ENCODE measurements at regions not wholly inside any gene's neighbourhood (a gene's known extent, or its start where the extent isn't known, plus 50 kb on each side); places are given as distances from the start of the nearest gene placed in this dataset.

- TF ChIP-seq CTCF (IDR thresholded peaks at IDR 0.05; ENCODE audit: low read depth, low read length, missing input control): no peak
These were observed 970.9 kb upstream of the NUDT12 start (continued) for GRCh38 chr5:104533498-104533897.

- TF ChIP-seq RAD21 (IDR thresholded peaks at IDR 0.05): no peak
- no peak for TF ChIP-seq EGR1 (IDR thresholded peaks at IDR 0.05; ENCODE audit: low read depth in 2 of 2)
- TF ChIP-seq HNF4A (conservative IDR thresholded peaks at IDR 0.05): no peak
- TF ChIP-seq FOXA2 (IDR thresholded peaks at IDR 0.05): no peak
- no peak for TF ChIP-seq ZBTB33 (IDR thresholded peaks at IDR 0.05)
- no peak for TF ChIP-seq REST (IDR thresholded peaks at IDR 0.05)
- no peak for TF ChIP-seq JUND (IDR thresholded peaks at IDR 0.05)
- no peak for TF ChIP-seq HNF4G (IDR thresholded peaks at IDR 0.05)
- no peak for TF ChIP-seq FOXA1 (IDR thresholded peaks at IDR 0.05)
- TF ChIP-seq RXRA (IDR thresholded peaks at IDR 0.05): no peak
- TF ChIP-seq NR2F2 (IDR thresholded peaks at IDR 0.05): no peak
- TF ChIP-seq CTCF (IDR thresholded peaks at IDR 0.05; ENCODE audit: low read depth, low read length, missing input control): no peak
These were observed 964.3 kb upstream of the NUDT12 start for GRCh38 chr5:104526866-104527265.

More at GRCh38 chr5:104526866-104527265, 964.3 kb upstream of the NUDT12 start:
- DNase-seq (ENCODE audit: low spot score): no peak
- Histone ChIP-seq H3K9ac (ENCODE audit: low read depth in 1 of 2, low read length in 2 of 2) (no peak overlapping the region), H3K9me3 (ENCODE audit: control insufficient read depth in 4 of 4, low read length in 3 of 4) (no peaks in the 10 kb centered on the region), H3K4me1 (ENCODE audit: control insufficient read depth in 4 of 4, insufficient read depth in 4 of 4, low read length in 3 of 4) (no peaks in the 10 kb centered on the region), H3K36me3 (ENCODE audit: control insufficient read depth in 4 of 4, insufficient read depth in 3 of 4, low read depth in 1 of 4, low read length in 3 of 4) (no peaks in the 10 kb centered on the region), H3K4me3 (ENCODE audit: low read depth in 1 of 3, low read length in 3 of 3) (no peak overlapping the region), H3K27me3 (ENCODE audit: control insufficient read depth in 4 of 4, insufficient read depth in 4 of 4, low read length in 3 of 4) (no peaks in the 10 kb centered on the region), H3K27ac (ENCODE audit: low read depth in 1 of 2, low read length in 2 of 2) (no peak overlapping the region)
- WGBS: 76% methylated on average over 1 of the region's 1 CpG

Measured in liver (tissue), 8 donors.